HG03520 (cell line): ENCODE measurements at regions not wholly inside any gene's neighbourhood (a gene's known extent, or its start where the extent isn't known, plus 50 kb on each side); places are given as distances from the start of the nearest gene placed in this dataset.
"Not testable (repeated sequence)": the region's sequence is repeated elsewhere in the genome, so short reads cannot be mapped to it uniquely, and the experiment has no call there.

ENCODE experiments used
- ATAC-seq: cut with Tn5 transposase; IDR thresholded peaks from one replicate; pipeline ENCODE4 v1.9.1; 2021; ENCODE audit warnings: mild to moderate bottlenecking, moderate library complexity; ENCODE audit not compliant: unreplicated experiment

DNA sequence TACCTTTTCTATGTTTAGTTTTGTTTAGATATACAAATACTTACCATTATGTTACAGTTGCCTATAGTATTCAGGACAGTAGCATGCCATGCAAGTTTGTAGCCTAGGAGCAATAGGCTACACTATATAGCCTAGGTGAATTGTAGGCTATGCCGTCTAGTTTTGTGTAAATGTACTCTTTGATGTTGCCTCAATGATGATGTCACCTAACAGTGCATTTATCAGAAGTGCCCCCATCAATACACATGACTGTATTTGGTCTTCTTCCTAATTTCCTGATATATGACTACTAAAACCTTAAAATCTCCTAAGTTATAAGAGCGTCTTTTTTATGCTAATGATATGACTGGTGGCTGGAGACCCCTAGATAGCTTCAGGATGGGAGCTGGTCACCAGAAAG lies 394.4 kb upstream of the STXBP6 start:
- no peak for ATAC-seq

DNA sequence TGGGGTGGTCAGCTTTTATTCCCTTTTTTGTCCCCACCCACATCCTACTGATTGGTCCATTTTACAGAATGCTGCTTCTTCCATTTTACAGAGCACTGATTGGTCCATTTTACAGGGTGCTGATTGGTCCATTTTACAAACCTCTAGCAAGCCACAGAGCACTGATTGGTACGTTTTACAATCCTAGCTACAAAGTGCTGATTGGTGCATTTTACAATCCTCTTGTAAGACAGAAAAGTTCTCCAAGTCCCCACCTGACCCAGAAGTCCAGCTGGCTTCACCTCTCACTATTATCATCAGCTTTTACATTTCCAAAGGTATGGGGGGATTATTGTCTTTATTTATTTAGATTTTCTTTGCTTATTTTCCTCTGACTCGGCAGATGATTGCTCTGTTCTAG lies 390.4 kb upstream of the STXBP6 start:
- not testable (repeated sequence) for ATAC-seq

DNA sequence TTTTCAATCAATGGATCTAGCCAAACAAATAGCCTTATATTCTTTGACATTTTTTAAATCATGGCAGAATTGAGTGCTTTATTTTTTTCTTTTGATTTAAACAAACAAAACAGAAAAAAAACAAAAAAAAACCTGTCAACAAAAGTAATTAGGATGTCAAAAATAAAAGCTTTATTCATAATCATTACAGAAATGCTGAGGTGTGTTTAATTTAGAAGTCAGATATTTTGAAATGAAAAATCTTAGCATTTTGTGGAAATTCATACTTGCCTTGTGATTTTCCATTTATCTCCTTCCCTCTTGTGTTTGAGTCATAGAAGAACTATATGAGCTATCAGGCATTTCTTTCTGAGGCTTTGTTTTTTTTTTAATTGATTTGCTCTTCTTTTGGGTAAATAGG lies 387.0 kb upstream of the STXBP6 start:
- ATAC-seq = no peak

DNA sequence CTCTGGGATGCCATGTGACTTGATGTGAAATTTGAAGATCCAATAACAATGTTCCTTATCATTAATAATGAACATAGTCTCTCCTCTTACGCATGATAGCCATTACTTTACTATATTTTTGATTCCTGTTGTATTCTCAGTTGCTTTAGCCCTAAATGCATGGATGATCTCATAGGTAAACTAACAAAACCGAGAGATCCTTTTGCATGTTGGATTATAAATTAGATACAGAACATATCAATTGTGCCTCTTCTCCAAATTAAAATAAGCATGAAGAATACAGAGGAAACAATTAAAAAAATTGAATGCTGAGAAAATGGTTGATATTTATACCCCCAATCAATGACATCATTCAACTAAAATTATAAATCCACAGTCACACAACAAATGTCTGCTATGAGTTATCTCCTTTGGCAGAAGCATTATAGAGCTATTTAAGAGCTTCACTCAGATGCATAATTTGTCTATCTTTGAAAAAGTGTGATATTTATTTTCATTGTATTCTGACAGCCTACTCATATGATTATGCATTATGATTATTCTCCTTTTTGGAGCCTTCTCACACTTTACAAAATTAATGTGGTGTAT lies 386.4 kb upstream of the STXBP6 start:
- ATAC-seq = no peak

DNA sequence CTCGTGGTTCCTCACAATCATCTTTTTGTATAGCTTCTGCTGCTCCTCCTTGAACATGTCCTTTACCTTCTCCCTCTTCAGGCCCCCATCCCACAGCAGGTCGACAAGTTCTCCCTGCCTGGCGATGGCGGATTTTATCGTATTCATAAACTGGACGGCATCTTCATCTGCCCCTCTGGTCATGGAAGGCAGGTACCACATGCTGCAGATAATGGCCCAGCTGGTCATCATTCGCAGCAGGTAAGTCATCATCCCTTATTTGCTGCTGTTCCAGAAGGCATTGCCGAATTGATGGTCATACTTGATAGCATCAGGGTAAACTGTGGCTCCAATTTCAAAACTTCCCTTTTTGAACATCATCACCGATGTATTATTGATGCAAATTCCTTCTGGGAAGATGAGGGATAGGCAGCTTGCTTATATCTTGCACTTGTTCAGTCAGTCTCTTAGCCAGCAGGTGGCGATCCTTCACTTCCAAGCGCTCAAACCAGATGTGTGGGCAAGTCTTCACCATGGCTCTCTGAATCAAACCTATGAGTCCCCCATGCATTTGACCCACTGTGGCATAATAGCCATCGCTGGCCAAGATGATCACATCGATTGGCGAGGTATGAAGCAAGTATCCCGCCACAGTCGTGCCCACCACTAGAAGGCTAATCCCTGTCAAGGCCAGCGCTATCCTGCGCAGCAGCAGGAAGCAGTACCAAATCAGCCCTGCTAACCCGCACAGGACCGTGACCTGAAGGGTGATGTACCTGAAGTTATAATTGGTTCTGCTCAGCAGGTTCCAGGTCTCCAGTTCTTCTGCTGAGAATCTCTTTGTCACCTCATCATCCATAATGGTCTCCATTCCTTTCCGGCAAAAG lies 381.5 kb upstream of the STXBP6 start:
- ATAC-seq = no peak

DNA sequence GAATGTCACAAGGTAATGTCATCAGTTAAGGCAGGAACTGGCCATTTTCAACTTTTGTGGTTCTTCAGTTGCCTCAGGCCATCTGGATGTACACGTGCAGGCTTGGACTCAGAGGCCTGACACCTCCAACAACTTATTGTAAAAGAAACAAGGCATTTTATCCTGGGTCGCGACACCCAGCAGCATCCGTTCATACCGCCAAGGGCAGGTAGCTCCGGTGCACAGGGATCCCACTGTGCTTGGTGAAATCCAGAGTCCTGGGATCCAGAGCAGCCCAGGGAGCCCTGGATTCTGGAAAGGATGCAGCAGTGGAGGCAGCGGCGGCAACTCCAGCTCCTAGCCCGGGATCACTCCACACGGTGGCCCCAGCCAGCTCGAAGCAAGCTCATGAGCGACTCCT lies 380.9 kb upstream of the STXBP6 start:
- no peak for ATAC-seq

DNA sequence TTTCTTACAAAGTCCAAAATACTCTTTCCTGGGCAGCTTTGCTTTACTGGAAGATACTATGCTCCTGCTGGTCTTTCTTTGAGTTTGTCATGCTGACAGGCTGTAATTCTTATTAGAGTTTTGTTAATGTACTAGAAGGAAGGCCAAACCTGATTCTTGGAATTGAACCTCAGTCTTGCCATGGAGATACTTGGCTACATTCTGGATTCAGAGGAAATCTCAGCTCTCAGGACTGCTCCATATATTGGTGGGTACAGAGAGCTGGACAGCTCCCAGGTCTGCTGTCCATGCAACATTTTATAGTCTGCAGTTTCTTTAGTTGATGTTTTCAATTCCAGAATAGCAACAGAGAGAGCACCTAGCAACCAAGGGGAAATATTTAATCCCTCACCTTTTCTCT lies 363.1 kb upstream of the STXBP6 start:
- no peak for ATAC-seq

DNA sequence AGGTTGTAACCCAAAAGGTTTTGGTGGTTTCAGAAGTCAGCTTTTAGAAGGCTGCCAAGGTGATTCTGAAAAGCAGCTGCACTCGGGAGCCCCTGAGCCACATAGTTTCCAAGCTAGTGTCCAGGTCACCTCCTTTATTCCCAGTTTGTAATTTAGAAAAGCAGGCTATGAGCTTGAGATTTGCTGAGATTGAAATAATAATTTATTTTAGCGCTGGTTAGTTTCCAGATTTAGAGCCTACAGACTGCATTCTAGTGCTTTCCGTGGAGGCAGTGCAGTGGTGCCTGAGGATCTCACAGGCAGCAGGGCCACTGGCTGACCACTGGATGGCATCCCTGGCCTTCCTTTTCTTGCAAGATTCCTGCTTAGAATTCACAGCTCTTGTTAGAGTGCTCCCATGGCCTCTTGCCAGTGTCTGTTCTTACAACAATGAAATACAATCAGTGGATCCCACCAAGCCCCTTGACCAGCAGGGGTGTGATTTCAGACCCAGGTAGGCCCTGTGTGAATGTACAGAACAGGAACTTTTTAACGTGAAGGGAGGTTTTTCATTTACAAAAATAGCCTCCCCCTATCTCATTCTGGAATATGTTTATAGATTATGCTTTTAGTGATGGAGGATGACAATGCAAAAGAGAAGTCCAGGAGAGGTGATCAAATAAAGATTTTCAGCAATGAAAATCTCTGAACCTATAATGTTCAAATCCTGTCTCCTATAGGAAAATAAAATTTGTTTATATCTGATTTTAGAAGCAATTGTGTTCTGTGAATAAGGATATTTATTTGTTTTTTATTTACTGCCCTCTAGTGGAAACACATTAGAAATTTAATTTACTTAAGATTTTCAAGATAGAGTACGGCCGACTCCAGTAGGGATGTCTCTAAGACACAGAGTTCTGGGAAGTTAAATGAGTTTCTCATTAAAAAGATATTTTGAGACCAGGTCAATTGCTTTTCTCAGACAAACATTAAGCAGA lies 362.1 kb upstream of the STXBP6 start:
- no peak for ATAC-seq

DNA sequence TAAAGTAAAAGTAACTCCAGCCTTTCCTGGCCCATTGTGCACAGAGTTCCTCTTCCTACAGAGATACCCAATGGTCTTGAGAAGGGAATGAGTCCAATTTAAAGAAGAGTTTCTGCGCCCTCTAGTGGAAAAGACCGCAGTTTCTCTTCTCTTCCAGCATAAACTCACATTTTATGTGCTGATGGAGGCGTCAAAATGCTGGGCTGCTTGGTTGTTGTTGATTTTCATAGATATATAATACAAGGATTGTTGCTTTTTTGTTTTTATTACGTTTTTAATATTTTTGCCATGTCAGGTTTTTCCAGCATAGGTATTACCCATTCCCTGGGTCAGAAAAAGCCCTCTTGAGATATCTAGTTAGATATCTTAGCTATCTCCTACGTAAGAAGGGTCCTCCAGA lies 356.9 kb upstream of the STXBP6 start:
- ATAC-seq = no peak

DNA sequence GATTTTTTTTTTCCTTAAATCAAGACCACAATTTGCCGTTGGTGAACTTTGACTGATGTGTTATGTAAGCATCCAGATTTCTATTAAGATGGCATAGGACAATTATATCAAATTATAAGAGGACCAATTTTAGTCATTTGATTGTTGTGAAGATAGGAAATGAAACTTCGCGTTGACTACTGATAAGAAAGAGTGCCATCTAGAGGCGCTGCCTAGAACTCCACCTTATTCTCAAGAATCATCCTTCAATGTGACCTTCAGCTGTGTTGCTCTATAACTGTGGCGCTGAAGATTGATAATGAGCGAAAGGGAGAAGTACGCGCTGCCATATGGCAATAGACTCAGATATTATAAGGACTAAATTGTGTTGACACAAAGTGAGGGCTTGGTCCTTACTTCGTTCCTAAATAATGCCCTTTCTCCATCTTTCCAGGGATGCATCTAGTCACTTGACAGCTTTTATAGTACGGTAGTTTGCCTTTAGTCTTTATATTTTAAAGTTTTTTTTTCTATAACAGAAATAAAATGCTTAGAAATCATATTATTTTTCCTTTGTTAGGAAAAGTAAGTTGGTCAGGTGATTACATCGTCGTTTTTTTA lies 350.8 kb upstream of the STXBP6 start:
- ATAC-seq = no peak

DNA sequence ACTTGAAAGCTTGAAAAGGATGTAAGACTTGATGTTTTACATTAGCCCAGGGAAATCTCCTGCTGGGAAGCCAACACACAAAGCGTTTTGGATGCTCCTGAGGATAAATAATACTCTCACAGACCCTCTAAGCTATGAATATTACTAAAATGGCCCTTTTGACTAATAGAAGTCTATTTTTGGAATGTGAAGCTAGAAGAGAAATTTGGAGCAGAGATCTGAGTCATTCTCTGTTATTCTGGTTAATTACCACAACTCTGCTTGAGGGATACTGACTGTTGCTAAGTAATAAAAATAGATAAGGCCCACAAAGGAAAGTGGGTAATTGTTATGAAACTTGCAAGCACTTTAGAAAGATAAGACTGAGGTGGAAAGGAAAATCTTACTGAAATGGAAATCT lies 346.2 kb upstream of the STXBP6 start:
- peak; percentile 74 for ATAC-seq

DNA sequence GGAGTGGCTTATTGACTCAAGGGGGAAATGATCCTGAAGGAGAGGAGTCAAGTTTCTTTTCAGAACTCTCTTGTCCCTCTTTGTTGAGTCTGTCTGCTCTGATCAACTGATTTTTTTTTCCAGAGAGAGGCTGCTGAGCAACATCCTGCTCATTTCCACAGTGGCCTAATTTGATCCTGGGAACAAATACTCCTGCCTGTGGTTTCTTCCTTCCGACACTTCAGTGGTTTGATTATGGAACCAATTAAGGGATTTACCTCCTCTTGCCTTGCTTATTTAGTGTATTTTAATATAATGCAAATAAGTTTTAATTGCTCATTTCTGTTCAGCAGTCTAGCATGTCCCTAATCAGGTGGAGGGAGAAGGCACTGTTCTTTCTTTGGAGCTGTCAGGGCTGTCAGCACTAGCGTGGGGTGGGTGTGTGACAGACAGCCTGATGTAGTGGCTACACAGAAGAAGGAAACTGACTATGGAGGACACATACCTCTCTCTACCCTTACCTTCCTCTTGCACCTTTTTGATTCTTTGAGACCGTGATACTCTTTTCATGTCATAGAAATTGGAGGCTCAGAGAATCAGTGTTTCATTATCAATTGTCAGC lies 344.9 kb upstream of the STXBP6 start:
- no peak for ATAC-seq

DNA sequence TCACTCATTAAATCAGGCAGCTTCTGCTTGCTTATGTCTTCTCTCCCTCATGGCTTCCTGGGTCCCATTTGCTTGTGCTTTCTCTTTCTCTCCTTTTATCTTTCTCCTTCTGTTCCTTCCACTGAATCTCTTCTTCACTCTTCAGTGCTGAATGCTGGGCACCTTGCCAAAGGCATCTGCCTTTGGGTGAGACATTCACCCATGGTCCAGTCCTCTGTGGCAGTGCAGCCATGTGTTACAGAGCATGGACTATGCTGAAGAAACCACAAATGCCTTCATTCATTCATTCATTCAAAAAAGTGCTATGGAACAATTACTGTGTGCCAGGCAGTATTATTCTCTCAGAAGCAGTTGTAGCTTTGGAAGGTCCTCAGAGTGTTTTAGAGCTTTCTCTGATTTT lies 344.4 kb upstream of the STXBP6 start:
- ATAC-seq = no peak

DNA sequence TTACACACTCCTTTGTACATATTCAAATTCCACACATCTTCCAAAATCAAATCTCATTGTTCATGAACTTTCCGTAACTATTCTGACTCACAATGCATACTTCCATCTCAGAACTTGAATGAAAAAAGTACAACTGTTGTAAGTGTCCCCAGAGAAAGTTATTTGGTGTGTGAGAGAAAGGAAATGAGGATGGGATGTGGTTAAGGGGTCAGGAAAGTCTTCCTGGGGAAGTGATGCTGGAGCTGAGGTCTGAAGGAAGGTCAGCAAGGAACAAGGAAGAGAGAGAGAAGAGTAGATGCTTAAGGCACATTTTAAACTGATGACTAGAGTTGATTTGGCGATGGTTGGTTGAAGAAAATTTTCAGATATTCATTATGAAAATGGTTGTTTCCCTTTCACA lies 340.0 kb upstream of the STXBP6 start:
- no peak for ATAC-seq

DNA sequence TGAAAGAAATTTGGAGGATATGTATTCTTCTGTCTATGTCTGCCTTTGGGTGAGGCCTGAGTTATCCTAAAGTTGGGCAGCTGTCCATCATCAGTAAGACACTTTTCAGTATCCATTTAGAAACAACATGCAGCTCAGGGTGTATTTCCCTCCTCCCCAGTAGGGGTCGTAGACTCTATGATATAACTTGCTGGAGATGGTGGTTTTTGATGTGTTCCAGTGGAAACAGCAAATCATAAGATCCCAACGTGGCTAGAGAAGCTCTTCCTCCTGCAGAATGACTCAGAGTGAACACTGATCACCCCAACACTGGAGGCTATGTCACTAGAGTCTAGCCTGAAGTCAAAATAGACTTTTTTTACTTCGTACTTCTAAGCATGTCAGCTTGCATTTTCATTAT lies 331.6 kb upstream of the STXBP6 start:
- ATAC-seq = no peak

DNA sequence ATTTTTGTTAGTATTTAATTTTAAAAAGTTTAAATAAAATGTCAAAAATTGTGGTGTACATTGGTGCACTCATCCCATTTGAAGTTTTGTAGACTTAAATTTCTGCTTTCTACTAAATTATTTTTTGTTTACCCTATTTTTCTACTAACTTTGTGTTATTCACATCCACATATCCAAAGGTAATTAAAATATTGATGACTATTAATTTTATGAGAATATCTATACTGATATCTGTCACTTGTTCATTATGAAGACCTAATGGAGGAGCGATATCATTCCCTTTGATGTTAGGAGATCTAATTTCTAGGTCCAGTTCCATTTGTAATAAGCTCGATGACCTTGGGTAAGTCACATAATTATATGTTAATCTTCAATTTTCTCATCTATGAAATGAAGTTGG lies 325.7 kb upstream of the STXBP6 start:
- ATAC-seq = no peak

DNA sequence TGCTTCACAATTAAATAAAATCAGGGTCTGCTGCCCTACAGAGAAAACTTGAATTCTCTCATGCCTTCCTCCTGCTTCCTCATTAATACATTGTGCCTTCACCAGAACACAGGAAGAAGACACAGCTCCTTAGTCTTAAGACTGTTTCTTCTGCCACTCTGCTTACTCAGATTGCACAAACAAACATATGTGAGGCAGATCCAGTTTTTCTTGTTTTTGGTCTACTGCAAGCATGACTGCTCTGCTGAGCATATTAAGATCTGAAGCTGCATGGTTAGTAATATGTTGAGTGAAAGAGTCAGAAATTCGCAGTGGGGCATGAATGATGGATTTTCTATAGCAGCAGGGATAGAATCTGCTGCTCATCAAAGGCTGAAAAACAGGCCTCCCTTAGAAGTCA lies 321.1 kb upstream of the STXBP6 start:
- no peak for ATAC-seq

DNA sequence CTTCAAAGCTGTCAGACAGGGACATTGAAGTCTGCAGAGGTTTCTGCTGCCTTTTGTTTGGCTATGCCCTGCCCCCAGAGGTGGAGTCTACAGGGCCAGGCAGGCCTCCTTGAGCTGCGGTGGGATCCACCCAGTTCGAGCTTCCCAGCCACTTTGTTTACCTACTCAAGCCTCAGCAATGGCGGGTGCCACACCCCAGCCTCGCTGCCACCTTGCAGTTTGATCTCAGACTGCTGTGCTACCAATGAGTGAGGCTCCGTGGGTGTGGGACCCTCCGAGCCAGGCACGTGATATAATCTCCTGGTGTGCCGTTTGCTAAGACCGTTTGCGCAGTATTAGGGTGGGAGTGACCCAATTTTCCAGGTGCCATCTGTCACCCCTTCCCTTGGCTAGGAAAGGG lies 320.1 kb upstream of the STXBP6 start:
- ATAC-seq = not testable (repeated sequence)

DNA sequence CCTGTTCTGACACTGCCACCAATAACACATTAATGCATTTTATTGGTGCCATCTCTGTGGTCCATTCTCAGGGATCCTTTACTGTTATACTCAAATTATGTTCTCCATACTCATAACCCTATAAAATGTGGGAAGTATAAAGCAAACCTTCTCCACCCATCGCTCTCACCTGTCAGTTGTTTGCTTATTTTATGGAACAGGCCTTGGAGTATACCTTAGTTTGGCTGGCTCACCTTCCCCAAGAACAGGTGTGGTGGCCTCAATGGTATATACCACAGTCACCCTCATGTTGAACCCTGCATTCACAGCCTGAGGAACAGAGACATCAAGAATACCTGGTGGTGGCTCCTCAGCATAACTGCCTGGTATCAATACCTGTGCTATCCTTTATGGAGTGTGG lies 308.4 kb upstream of the STXBP6 start:
- no peak for ATAC-seq

DNA sequence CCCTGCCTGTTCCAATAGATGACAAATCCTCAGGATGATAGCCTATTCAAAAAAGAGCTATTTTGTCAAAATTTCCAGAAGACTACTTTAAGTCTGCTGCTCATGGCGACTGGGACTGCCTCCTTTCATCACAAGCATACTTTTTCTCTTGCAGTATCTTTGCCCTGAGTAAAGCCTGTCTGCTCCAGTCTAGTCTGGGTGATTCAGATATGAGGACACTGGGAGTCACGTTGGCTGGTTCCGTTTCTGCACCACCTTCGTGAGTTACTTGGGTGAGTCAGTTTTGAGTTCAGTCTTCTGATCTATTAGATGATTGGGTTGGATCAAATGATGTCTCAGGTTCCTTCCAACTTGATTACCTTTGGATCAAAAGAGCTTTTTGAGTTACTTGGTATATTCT lies 301.3 kb upstream of the STXBP6 start:
- ATAC-seq = no peak

DNA sequence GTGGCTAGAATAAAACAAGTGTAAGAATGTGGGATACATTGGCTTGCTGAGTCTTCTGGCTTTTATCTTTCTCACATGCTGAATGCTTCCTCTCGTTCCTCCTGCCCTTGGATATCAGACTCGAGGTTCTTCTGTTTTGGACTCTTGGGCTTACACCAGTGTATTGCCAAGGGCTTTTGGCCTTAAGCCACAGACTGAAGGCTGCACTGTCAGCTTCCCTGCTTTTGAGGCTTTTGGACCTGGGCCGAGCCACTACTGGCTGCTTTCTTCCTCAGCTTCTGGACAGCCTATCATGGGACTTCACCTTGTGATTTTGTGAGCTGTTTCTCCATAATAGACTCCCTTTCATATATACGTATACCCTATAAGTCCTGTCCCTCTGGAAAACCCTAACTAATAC lies 300.9 kb upstream of the STXBP6 start:
- no peak for ATAC-seq
